ENCODE measurements at regions not wholly inside any gene's neighbourhood (a gene's known extent, or its start where the extent isn't known, plus 50 kb on each side); places are given as distances from the start of the nearest gene placed in this dataset.
"Not testable (repeated sequence)": the region's sequence is repeated elsewhere in the genome, so short reads cannot be mapped to it uniquely, and the experiment has no call there.

GRCh38 chr1:187605736-187606135 is 777.0 kb downstream of the PLA2G4A start:
- intact Hi-C loops (cut with DNase I) = no loop called here
- Histone ChIP-seq H3K4me1 (no peaks in the 10 kb centered on the region), H3K36me3 (no peaks in the 10 kb centered on the region), H3K27me3 (no peaks in the 10 kb centered on the region), H3K27ac (no peak overlapping the region), H3K9me3 (peaks cover 0 to 3% (median 0%) of the 10 kb centered on the region in 4 donors), H3K4me3 (no peak overlapping the region)
- TF ChIP-seq, protein P1, sequence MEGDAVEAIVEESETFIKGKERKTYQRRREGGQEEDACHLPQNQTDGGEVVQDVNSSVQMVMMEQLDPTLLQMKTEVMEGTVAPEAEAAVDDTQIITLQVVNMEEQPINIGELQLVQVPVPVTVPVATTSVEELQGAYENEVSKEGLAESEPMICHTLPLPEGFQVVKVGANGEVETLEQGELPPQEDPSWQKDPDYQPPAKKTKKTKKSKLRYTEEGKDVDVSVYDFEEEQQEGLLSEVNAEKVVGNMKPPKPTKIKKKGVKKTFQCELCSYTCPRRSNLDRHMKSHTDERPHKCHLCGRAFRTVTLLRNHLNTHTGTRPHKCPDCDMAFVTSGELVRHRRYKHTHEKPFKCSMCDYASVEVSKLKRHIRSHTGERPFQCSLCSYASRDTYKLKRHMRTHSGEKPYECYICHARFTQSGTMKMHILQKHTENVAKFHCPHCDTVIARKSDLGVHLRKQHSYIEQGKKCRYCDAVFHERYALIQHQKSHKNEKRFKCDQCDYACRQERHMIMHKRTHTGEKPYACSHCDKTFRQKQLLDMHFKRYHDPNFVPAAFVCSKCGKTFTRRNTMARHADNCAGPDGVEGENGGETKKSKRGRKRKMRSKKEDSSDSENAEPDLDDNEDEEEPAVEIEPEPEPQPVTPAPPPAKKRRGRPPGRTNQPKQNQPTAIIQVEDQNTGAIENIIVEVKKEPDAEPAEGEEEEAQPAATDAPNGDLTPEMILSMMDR (IDR thresholded peaks at IDR 0.05) = no peak
- TF ChIP-seq POLR2A (IDR thresholded peaks at IDR 0.05) = no peak
- no peak for TF ChIP-seq EP300 (IDR thresholded peaks at IDR 0.05)
- TF ChIP-seq POLR2AphosphoS5 (IDR thresholded peaks at IDR 0.05) = no peak
- DNase-seq = no peak

- H3K4me3 ChIP-seq; H3K36me3 ChIP-seq; H3K27me3 ChIP-seq; DNase-seq; H3K9me3 ChIP-seq; H3K27ac ChIP-seq; intact Hi-C loops (cut with DNase I); H3K4me1 ChIP-seq: not testable (repeated sequence)
- 94 to 95% methylated on average over 55 of the region's 55 CpGs for WGBS, 2 donors
Observed at GRCh38 chr1:187615853-187616735, 787.3 kb downstream of the PLA2G4A start.

- H3K4me1 ChIP-seq; H3K36me3 ChIP-seq; H3K4me3 ChIP-seq; intact Hi-C loops (cut with DNase I); H3K27me3 ChIP-seq; H3K27ac ChIP-seq; H3K9me3 ChIP-seq; DNase-seq: not testable (repeated sequence)
- WGBS, 2 donors = 88% methylated on average over 21 of the region's 21 CpGs
Observed at GRCh38 chr1:187616830-187617229, 788.1 kb downstream of the PLA2G4A start.

GRCh38 chr1:187617776-187618175 is 789.0 kb downstream of the PLA2G4A start:
- Histone ChIP-seq H3K4me1 (no peaks in the 10 kb centered on the region), H3K9me3 (no peaks in the 10 kb centered on the region), H3K4me3 (no peak overlapping the region), H3K27ac (no peak overlapping the region), H3K27me3 (no peaks in the 10 kb centered on the region), H3K36me3 (no peaks in the 10 kb centered on the region)
- no peak for DNase-seq
- intact Hi-C loops (cut with DNase I) = no loop called here
- TF ChIP-seq, protein P1 (IDR thresholded peaks at IDR 0.05) = no peak
- TF ChIP-seq POLR2AphosphoS5 (IDR thresholded peaks at IDR 0.05) (no peak), EP300 (IDR thresholded peaks at IDR 0.05) (no peak), POLR2A (IDR thresholded peaks at IDR 0.05) (no peak)
- WGBS, 2 donors = 86 to 90% methylated on average over 3 of the region's 3 CpGs

DNA sequence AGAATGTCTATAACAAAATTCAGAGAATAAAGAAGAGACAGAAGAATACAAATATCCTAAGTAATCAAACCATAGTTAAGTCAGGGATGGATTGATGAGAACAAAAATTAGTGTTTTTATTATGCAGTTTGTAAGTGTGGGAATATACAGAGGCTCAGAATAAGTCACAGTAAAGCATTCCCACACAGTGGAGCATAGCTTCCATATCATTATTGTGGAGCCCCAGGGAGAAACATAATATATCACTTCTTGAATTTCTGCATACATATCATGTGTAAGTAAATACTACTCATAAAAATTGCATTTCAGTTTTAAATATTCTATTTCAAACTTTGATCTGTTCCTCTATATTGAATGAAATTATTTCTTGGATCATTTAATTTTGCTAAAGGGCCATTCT is 790.4 kb downstream of the PLA2G4A start:
- H3K27me3 ChIP-seq = no peaks in the 10 kb centered on the region
- no peak overlapping the region for H3K27ac ChIP-seq
- H3K36me3 ChIP-seq = no peaks in the 10 kb centered on the region
- DNase-seq = no peak
- TF ChIP-seq POLR2AphosphoS5 (IDR thresholded peaks at IDR 0.05) (no peak), EP300 (IDR thresholded peaks at IDR 0.05) (no peak), POLR2A (IDR thresholded peaks at IDR 0.05) (no peak)
- TF ChIP-seq, protein P1 (IDR thresholded peaks at IDR 0.05) = no peak
- no peaks in the 10 kb centered on the region for H3K4me1 ChIP-seq
- intact Hi-C loops (cut with DNase I) = no loop called here
- H3K9me3 ChIP-seq = no peaks in the 10 kb centered on the region
- no peak overlapping the region for H3K4me3 ChIP-seq

DNA sequence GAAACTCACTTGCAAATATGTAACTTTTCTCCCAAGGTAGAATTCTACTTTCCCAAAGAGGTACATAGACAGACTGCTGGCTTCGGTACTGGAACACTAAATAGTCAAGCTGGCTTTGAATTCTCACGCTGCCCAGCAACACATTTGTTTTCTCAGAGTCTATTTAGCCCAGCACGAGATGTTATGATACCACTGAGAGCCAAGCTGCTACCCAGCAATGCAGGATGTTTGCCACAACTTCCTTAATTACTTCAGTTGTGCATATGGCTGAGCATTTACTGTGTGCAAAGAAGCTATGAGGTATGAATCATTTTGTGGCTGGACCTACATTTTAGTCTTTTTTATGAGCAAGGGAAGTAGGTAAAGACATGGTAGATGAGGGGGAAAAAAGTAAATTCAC is 793.2 kb downstream of the PLA2G4A start:
- H3K4me1 ChIP-seq = no peaks in the 10 kb centered on the region
- H3K4me3 ChIP-seq = no peak overlapping the region
- intact Hi-C loops (cut with DNase I) = no loop called here
- no peak for DNase-seq
- no peaks in the 10 kb centered on the region for H3K9me3 ChIP-seq
- H3K36me3 ChIP-seq = no peaks in the 10 kb centered on the region
- no peaks in the 10 kb centered on the region for H3K27me3 ChIP-seq
- 60 to 66% methylated on average over 3 of the region's 3 CpGs for WGBS, 2 donors
- TF ChIP-seq POLR2A (IDR thresholded peaks at IDR 0.05) = no peak
- TF ChIP-seq POLR2AphosphoS5 (IDR thresholded peaks at IDR 0.05) = no peak
- H3K27ac ChIP-seq = no peak overlapping the region

Measured in sigmoid colon (tissue), 6 donors.